Endodermal cell (in vitro differentiated cells): ENCODE measurements at regions not wholly inside any gene's neighbourhood (a gene's known extent, or its start where the extent isn't known, plus 50 kb on each side); places are given as distances from the start of the nearest gene placed in this dataset.

Source experiments
- DNase-seq: peaks from one replicate; pipeline ENCODE4 v3.0.0-alpha.2; 2017
- H3K27ac ChIP-seq: 2 replicates; pipeline ENCODE4 v1.5.1; 2013; ENCODE audit warnings: mild to moderate bottlenecking, low read depth, low read length, moderate library complexity
- H3K27me3 ChIP-seq: 2 replicates; pipeline ENCODE4 v1.6.1; 2013; ENCODE audit warnings: mild to moderate bottlenecking, low read length, moderate library complexity; ENCODE audit not compliant: insufficient read depth, control insufficient read depth, poor library complexity, severe bottlenecking
- H3K36me3 ChIP-seq: 2 replicates; pipeline ENCODE4 v1.7.0; 2013; ENCODE audit warnings: mild to moderate bottlenecking, low read length, moderate library complexity; ENCODE audit not compliant: control insufficient read depth, insufficient read depth
- H3K4me1 ChIP-seq: one replicate; pipeline ENCODE4 v1.7.0; 2013; ENCODE audit warnings: low read length; ENCODE audit not compliant: control insufficient read depth, insufficient read depth
- H3K4me3 ChIP-seq: 2 replicates; pipeline ENCODE4 v1.5.1; 2013; ENCODE audit warnings: mild to moderate bottlenecking, low read length, moderate library complexity
- H3K9ac ChIP-seq: 2 replicates; pipeline ENCODE4 v1.6.1; 2013; ENCODE audit warnings: mild to moderate bottlenecking, low read length, moderate library complexity; ENCODE audit not compliant: poor library complexity, severe bottlenecking; ENCODE audit errors: extremely low read depth
- H3K9me3 ChIP-seq: 2 replicates; pipeline ENCODE4 v1.6.1; 2013; ENCODE audit warnings: mild to moderate bottlenecking, low read length, moderate library complexity; ENCODE audit not compliant: control insufficient read depth
- H3K27ac Mint-ChIP-seq: 2 replicates; pipeline ENCODE4 v1.8.0; 2020; ENCODE audit warnings: mixed read lengths
- H3K27me3 Mint-ChIP-seq: 2 replicates; pipeline ENCODE4 v1.8.0; 2021; ENCODE audit warnings: mild to moderate bottlenecking, mixed read lengths; ENCODE audit not compliant: insufficient read depth
- H3K36me3 Mint-ChIP-seq: 2 replicates; pipeline ENCODE4 v1.8.0; 2020; ENCODE audit warnings: low read depth, mixed read lengths
- H3K4me1 Mint-ChIP-seq: 2 replicates; pipeline ENCODE4 v1.8.0; 2020; ENCODE audit warnings: mixed read lengths
- H3K4me3 Mint-ChIP-seq: 2 replicates; pipeline ENCODE4 v1.8.0; 2020; ENCODE audit warnings: mild to moderate bottlenecking, moderate library complexity, mixed read lengths
- H3K9me3 Mint-ChIP-seq: 2 replicates; pipeline ENCODE4 v1.8.0; 2020; ENCODE audit warnings: mild to moderate bottlenecking, mixed read lengths
- WGBS, 2 experiments: methylation state at CpG; one replicate each; pipeline versions ENCODE4 v1.1.5 to v1.1.7; 2013; ENCODE audit warnings: missing lambda C conversion rate in 2 of 2, mixed read lengths in 1 of 2; ENCODE audit not compliant: insufficient coverage in 1 of 2, insufficient read length in 1 of 2; 5-methylcytosine and 5-hydroxymethylcytosine counted together
- TF ChIP-seq, protein P1 (sequence below): fragments of 200-600 bp; sonication (generic); conservative IDR thresholded peaks from 2 replicates; pipeline ENCODE4 v1.5.0; 2021; ENCODE audit warnings: antibody characterized with exemption, mild to moderate bottlenecking

DNA sequence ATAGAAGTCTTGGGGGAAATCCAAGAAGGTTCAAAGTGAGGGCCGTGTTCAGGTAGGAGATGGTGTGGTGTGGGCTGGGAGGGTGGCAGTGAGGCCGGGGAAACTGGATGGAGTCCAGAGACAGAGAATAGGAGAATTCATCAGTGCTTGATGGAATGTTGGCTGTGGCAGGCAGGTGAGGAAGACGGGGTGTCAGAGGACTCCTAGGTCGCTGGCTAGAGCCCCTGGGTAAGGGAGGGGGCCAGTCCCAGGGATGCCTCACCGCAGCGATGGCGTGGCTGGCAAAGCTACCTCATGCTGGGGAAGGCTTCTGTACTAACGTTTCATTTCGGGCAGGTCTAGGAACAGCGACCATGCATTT lies 373.0 kb downstream of the RPS24 start:
- no peak for DNase-seq
- H3K4me1 ChIP-seq = peaks cover 3% of the 10 kb centered on the region
- Mint-ChIP-seq H3K27ac (peak overlapping the region; percentile 99), H3K4me1 (peaks cover 22% of the 10 kb centered on the region), H3K4me3 (peak overlapping the region; percentile 79), H3K27me3 (peaks cover 23% of the 10 kb centered on the region), H3K9me3 (no peaks in the 10 kb centered on the region), H3K36me3 (no peaks in the 10 kb centered on the region)
- TF ChIP-seq, protein P1, sequence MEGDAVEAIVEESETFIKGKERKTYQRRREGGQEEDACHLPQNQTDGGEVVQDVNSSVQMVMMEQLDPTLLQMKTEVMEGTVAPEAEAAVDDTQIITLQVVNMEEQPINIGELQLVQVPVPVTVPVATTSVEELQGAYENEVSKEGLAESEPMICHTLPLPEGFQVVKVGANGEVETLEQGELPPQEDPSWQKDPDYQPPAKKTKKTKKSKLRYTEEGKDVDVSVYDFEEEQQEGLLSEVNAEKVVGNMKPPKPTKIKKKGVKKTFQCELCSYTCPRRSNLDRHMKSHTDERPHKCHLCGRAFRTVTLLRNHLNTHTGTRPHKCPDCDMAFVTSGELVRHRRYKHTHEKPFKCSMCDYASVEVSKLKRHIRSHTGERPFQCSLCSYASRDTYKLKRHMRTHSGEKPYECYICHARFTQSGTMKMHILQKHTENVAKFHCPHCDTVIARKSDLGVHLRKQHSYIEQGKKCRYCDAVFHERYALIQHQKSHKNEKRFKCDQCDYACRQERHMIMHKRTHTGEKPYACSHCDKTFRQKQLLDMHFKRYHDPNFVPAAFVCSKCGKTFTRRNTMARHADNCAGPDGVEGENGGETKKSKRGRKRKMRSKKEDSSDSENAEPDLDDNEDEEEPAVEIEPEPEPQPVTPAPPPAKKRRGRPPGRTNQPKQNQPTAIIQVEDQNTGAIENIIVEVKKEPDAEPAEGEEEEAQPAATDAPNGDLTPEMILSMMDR = no peak
- H3K9me3 ChIP-seq = no peaks in the 10 kb centered on the region
- H3K4me3 ChIP-seq = peak overlapping the region; percentile 89
- H3K27ac ChIP-seq = peak overlapping the region; percentile 98
- H3K36me3 ChIP-seq = no peaks in the 10 kb centered on the region
- WGBS, 2 experiments = 29 to 40% methylated on average over 8 to 10 of the region's 10 CpGs
- H3K9ac ChIP-seq = no peak overlapping the region
- H3K27me3 ChIP-seq = peaks cover 9% of the 10 kb centered on the region

DNA sequence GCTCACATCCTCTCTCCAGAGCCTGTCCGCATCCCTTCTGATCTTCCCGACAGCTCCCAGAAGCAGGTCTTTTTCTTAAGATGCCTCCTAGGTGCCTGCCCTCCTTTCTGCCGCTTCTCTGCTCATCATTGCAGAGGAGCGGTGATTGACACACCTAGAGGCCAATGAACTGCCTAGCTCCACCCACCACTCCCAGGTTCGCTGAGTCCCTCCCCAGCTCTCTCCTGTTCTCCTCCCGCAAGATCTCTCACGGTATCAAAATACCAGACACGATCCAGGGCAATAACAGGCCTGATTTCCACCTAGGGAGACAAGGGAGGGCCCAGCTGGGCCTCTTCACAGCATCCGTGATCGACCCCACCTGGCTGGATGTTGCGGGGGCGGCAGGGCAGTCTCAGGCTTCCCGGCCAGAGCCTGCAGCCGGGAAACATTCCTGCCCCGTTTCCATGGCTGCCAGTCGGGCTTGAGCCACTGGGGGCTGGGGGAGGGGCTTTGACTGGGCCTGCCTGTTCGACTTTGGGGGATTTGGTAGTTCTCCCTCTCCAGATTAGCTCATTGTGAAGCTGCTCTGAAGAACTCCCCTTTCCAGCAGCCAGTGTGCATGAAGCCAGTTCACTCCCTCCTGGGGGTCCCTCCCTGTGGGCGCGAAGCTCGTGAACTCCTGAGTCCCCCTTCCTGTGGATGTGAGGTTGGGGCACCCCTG lies 373.5 kb downstream of the RPS24 start:
- peak overlapping the region; percentile 98 for H3K27ac ChIP-seq

DNA sequence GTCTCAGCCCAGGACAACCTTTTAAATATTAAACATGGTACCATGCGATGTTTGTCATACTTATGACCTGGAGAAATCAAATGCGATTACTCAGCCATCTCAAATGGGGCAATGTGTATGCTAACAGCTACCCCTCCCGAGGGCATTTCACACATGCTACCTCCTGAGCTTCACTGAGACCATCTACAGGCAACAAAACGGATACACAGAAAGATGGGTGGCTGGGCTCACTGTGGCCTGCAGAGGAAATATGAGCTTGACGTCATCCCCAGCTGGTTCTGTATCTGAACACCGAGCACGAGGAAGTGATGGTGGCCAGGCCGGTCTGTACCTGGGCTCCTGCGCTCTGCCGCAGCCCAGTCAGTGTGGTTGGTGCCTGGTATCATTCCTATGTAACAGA lies 374.3 kb downstream of the RPS24 start:
- Histone ChIP-seq H3K4me3 (peak overlapping the region; percentile 89), H3K27ac (peak overlapping the region; percentile 98), H3K4me1 (no peaks in the 10 kb centered on the region), H3K9me3 (no peaks in the 10 kb centered on the region), H3K27me3 (peaks cover 9% of the 10 kb centered on the region), H3K9ac (peak overlapping the region; percentile 89), H3K36me3 (no peaks in the 10 kb centered on the region)
- TF ChIP-seq, protein P1 = no peak
- Mint-ChIP-seq H3K36me3 (no peaks in the 10 kb centered on the region), H3K4me3 (peak overlapping the region; percentile 79), H3K4me1 (peaks cover 20% of the 10 kb centered on the region), H3K27me3 (peaks cover 23% of the 10 kb centered on the region), H3K27ac (no peak overlapping the region), H3K9me3 (no peaks in the 10 kb centered on the region)
- peak; percentile 45 for DNase-seq
- WGBS, 2 experiments = 94 to 95% methylated on average over 10 of the region's 10 CpGs

More for the DNA sequence above, 373.5 kb downstream of the RPS24 start:
- no peaks in the 10 kb centered on the region for H3K9me3 Mint-ChIP-seq
- peak overlapping the region; percentile 89 for H3K4me3 ChIP-seq
- H3K36me3 ChIP-seq = no peaks in the 10 kb centered on the region
- H3K27me3 Mint-ChIP-seq = peaks cover 23% of the 10 kb centered on the region
- H3K4me3 Mint-ChIP-seq = peak overlapping the region; percentile 79
- no peaks in the 10 kb centered on the region for H3K4me1 ChIP-seq
- H3K4me1 Mint-ChIP-seq = peaks cover 18% of the 10 kb centered on the region
- TF ChIP-seq, protein P1 = no peak
- no peaks in the 10 kb centered on the region for H3K36me3 Mint-ChIP-seq
- DNase-seq = peak; percentile 99
- WGBS, 2 experiments = 11 to 14% methylated on average over 15 to 20 of the region's 20 CpGs
- no peaks in the 10 kb centered on the region for H3K9me3 ChIP-seq
- peak overlapping the region; percentile 99 for H3K27ac Mint-ChIP-seq
- peaks cover 9% of the 10 kb centered on the region for H3K27me3 ChIP-seq
- peak overlapping the region; percentile 89 for H3K9ac ChIP-seq
